ENCODE measurements at regions not wholly inside any gene's neighbourhood (a gene's known extent, or its start where the extent isn't known, plus 50 kb on each side); places are given as distances from the start of the nearest gene placed in this dataset.

DNA sequence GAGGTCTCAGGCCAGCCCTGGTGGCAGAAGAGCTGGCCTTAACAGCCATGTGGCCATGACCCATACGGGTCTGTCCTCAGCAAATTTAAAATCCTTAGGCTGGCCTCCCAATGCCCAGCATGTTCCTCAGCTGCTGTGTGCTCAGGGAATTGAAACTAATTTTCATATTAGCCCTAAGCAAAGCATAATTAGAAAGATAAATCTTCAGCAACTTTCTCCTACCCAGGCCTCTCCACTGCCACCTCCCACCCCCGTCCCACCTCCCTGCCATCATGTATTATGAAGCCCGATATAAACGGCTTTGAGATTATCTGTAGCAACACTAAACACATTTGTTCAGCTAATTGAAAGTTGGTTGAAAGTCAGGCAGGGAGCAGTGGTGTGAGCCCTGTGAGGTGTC is 178.8 kb upstream of the NTM start:
- no peak for DNase-seq (ENCODE audit: low spot score)

DNA sequence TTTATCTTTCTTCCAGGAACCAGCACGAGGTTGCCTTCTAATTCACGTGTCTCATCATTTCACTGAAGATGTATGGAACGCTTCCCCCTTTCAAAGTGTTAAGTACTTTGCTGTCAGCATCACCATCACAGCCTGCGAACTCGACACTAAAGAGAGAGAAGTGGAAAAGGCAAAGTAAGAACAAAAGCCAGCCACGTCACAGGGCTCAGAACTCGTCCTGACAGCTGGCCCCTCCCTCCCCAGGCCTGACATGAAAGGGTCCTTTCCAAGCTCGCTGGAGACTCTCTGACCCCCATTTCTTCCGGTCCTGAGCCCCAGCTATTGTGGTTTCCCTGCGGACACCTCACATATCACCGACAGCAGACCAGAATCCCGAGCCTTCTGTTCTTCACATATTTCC is 177.8 kb upstream of the NTM start:
- no peak for DNase-seq (ENCODE audit: low spot score)

DNA sequence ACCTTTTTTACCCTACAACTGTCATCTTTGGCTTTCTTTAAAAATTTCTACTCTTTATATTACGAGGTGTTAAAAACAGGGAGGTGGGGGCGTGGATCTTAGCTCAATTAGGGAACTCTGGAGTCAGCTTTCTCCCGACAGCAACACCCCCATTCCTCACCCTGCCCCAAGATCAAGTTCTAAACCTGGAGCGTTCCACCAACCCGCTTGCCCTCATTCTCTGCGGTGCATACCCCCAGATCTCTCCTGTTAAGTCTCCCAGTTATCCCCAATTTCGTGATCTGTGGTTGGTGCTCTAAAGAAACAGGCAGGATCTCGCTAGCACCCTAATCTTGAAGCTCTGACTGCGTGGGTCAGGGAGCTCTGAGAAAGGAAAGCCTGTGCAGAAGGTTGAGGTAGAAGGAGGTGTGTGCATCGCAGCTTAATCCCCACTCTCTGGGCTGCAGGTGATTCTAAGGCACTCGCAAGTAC is 177.3 kb upstream of the NTM start:
- DNase-seq (ENCODE audit: low spot score), result no peak

- no peak for DNase-seq (ENCODE audit: low spot score)
These were observed 175.7 kb upstream of the NTM start for GRCh38 chr11:131194726-131195125.

DNA sequence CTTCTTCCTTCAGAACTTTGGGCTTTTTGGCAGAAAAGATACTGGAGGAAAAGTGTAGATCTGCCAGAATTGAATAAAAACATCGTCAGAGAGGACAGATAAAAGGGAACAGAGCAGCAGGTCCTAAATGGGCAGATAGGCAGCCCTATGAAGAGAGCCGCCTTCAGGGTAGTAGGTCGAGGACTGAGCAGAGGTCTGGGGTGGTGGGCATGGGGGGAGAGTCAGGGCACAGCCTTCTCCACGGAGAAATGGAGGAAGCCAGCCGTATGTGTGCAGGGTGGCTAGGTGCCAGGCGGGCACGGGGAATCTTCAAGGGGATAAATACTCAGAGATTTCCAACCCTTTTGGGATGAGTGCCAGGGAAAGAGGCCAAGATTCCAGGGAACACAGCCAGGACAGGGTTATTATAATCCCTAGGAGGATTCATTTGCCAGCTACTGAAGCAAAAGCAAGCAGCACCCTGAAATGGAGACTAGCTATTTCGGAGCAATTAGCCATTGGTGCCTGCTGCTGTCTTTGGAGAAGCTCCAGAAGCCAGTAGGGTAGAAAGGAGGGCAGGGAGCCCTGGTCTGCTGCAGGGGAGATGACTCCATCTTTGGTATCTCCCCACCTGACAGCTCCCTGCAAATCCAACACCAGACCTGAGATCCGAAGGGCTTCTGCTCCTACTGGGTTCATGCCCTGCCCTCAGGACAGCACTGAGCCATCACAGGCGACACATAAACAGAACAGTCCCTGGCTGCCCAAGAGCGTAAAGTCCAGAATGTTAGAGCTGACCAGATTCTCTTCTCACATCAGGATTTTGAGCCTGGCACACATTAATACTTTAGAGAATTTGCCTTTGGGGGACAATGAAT is 174.5 kb upstream of the NTM start:
- no peak for DNase-seq (ENCODE audit: low spot score)

- DNase-seq (ENCODE audit: low spot score), result no peak
These were observed 172.0 kb upstream of the NTM start for GRCh38 chr11:131198161-131199014.

DNA sequence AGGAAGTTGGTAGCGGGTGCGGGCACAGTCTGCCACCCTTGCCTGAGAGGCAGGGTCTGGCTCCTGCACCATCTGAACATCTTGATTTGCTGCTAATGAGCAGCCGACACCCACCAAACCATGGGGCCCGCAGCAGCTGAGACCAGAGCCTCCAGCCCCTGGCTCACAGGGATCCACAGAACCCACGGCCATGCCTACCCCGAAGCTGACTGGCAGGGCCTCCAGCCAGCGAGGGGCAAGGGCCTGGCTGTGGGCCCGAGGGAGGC is 171.5 kb upstream of the NTM start:
- no peak for DNase-seq (ENCODE audit: low spot score)

GRCh38 chr11:131201674-131202073 is 168.7 kb upstream of the NTM start:
- no peak for DNase-seq (ENCODE audit: low spot score)

GRCh38 chr11:131203040-131203439 is 167.4 kb upstream of the NTM start:
- no peak for DNase-seq (ENCODE audit: low spot score)

GRCh38 chr11:131204282-131204681 is 166.1 kb upstream of the NTM start:
- no peak for DNase-seq (ENCODE audit: low spot score)

DNA sequence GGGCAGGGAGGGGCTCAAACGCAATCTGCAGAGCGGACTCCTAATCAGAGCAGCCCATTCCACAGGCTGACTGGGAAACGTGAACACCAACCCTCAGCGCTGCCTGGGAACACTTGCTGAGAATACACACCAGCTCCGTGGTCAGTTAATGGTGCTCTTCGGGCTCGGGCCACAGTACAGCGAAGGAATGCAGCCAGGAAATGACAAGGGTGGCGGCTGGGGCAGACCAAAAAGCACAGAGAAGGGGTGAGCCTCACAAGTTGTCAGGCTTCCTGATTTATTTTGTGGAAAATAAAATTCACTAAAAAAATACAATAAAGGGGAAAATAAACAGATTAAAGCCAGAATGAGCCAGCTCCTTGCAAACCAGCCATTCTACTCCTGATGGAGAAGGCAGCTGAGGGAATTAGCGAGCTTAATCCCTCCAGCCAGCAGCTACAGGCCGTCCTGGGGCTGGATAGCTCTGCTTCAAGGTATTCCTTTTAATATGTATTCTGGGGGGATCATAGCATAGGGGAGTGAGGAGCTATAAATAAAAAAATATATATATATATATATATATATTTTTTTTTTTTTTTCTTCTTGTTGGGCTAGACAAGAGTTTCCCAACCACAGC is 165.5 kb upstream of the NTM start:
- DNase-seq (ENCODE audit: low spot score), result no peak

- no peak for DNase-seq (ENCODE audit: low spot score)
These were observed 163.7 kb upstream of the NTM start for GRCh38 chr11:131206671-131207070.

GRCh38 chr11:131207901-131208300 is 162.5 kb upstream of the NTM start:
- DNase-seq (ENCODE audit: low spot score), result no peak

DNA sequence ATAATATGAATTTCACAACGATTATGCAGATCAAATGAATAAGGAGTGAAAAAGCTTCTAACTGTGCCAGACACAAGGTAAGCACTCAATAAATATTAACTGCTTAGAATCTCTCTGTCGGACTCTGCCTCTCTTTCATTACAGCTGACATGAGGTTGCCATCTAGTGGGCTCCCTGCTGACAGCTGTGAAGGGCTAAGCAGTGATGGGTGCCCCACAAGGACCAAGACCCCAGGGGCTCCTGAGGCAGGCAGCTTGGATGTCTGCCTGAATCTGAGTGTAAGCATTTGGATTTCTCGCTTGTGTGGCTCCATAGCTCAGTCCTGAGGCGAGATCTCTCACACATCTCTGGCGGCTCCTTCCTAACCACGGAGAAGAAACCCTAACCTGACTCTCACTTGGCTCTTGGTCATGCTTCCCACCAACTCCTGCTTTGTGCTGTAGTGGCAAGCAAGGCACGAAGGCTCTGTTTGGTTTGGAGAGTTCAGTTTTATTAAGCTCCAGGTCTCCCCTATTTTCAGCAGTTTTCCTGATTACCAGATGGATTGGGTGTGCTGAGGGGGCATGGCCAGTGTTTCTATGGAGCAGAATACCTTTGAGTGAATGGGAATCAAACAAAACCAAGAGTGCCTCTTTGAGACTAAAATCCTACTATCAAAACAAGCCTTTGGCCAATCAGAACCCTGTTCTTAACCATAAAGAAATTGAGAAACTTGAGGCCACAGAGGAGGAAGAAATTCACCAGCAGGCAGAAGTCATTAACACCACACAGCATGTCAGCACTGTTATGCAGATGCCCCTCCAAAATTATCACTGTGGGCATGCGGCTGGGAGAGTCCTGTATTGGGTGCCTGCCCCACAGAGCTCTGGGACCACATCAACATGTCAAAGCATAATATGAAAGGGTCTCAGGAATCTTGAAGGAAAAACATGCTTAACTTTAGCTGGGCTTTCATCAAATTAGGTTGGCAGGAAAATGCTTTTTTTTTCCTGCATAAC is 152.8 kb upstream of the NTM start:
- DNase-seq (ENCODE audit: low spot score), result no peak

DNA sequence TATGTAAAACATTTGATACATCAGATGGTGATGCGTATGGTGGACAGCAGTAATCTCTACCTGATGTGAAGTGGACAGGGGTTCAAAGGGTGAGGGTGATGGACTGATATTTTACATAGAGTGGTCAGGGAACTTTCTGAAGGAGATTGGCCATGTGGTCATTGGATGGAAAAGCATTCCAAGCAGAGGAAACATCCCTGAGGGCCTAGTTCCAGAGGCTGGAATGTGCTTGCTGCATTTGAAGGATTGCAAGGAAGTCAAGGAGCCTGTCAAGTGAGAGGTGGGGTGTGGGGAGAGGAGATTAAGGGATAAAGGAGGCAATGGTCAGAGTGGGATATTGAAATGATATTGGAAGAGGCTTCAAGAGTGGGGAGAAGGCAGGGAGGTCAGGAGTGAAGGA is 151.9 kb upstream of the NTM start:
- DNase-seq (ENCODE audit: low spot score), result no peak

GRCh38 chr11:131219646-131220045 is 150.8 kb upstream of the NTM start:
- no peak for DNase-seq (ENCODE audit: low spot score)

DNA sequence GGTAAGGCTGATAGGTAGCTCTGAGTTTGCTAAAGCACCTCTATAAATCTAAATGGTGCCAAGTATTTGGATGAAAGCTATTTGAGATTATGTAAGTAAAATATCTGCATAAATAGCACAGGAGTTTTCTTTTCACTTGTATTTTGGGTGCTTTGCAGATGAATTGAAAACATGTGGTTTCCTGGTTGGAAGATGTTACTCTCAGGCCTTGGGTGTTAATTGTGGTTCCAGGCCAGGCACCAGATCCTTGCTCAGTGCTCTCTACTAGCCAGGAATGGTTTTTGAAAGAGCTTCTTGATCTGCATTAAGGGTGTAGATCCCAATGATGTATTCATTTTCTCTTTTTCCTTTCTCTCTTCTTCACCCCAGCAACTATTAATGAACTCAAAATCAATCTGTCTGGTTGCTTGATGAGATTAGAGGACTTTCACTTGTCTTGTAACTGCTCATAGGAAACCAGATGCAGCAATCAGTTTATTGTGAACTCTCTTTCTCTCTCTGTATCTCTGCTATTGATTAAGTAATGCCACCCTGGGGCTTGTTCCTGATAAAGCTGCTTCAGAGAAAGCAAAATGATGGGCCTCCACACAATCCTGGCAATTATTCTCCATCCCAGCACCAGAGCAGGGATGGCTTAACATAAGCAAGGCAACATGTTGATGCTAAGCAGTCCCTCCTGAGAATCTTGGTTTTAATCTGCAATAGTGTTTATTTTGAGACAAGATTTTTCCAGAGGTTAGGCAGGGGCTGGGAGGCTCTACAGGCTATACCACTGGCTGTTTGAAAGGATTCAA is 147.0 kb upstream of the NTM start:
- DNase-seq (ENCODE audit: low spot score), result no peak

- DNase-seq (ENCODE audit: low spot score), result no peak
These were observed 142.0 kb upstream of the NTM start for GRCh38 chr11:131228378-131228777.

DNA sequence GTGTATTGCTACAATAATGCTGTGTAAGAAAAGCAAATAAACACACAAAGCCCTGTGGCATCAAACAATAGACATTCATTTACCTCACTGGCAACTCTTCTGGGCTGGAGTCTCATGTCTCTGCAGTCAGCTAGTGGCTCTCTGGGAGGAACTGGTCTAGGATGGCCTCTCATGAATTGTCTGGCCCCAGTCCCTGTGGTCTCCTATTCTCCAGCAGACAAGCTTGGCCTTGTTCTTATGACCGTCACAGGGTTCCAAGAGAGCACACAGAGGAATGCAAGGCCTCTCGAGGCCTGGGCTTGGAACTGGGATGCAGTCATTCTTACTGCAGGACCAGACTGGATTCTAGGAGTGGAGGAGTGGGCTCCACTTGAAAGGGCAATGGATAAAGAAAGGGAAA is 141.2 kb upstream of the NTM start:
- DNase-seq (ENCODE audit: low spot score), result no peak

GRCh38 chr11:131231317-131231940 is 139.0 kb upstream of the NTM start:
- no peak for DNase-seq (ENCODE audit: low spot score)

All from A172 (cell line).